BLaER1 treated with 17β-estradiol and CSF1 and Interleukin-3, amounts not matched to agents 10 nM and 100 nM (cell line): ENCODE measurements at regions not wholly inside any gene's neighbourhood (a gene's known extent, or its start where the extent isn't known, plus 50 kb on each side); places are given as distances from the start of the nearest gene placed in this dataset.

ENCODE experiments used
- H3K27ac ChIP-seq, 11 experiments: shearing (Covaris generic); formaldehyde crosslinking; 2 replicates each; pipeline ENCODE4 v1.8.1; 2022
- H3K27me3 ChIP-seq, 11 experiments: shearing (Covaris generic); formaldehyde crosslinking; 2 replicates each; pipeline ENCODE4 v1.8.1; 2022
- H3K36me3 ChIP-seq, 11 experiments: shearing (Covaris generic); formaldehyde crosslinking; 2 replicates each; pipeline ENCODE4 v1.8.1; 2022
- H3K4me1 ChIP-seq, 10 experiments: shearing (Covaris generic); formaldehyde crosslinking; 2 replicates each; pipeline ENCODE4 v1.8.1; 2022
- H3K4me2 ChIP-seq, 11 experiments: shearing (Covaris generic); formaldehyde crosslinking; 2 replicates each; pipeline ENCODE4 v1.8.1; 2022
- H3K4me3 ChIP-seq, 10 experiments: shearing (Covaris generic); formaldehyde crosslinking; 2 replicates each; pipeline ENCODE4 v1.8.1; 2022
- H3K9ac ChIP-seq, 11 experiments: shearing (Covaris generic); formaldehyde crosslinking; 2 replicates each; pipeline ENCODE4 v1.8.1; 2022
- H3K9me3 ChIP-seq, 11 experiments: shearing (Covaris generic); formaldehyde crosslinking; replicated peaks in 1 of 11; 2 replicates each; pipeline ENCODE4 v1.8.1; 2022
- H4K20me1 ChIP-seq, 11 experiments: shearing (Covaris generic); formaldehyde crosslinking; 2 replicates each; pipeline ENCODE4 v1.8.1; 2022
- Cebpa-rat ChIP-seq, 11 experiments: shearing (Covaris generic); IDR thresholded peaks; 2 replicates each; pipeline ENCODE4 v1.8.1; 2022

DNA sequence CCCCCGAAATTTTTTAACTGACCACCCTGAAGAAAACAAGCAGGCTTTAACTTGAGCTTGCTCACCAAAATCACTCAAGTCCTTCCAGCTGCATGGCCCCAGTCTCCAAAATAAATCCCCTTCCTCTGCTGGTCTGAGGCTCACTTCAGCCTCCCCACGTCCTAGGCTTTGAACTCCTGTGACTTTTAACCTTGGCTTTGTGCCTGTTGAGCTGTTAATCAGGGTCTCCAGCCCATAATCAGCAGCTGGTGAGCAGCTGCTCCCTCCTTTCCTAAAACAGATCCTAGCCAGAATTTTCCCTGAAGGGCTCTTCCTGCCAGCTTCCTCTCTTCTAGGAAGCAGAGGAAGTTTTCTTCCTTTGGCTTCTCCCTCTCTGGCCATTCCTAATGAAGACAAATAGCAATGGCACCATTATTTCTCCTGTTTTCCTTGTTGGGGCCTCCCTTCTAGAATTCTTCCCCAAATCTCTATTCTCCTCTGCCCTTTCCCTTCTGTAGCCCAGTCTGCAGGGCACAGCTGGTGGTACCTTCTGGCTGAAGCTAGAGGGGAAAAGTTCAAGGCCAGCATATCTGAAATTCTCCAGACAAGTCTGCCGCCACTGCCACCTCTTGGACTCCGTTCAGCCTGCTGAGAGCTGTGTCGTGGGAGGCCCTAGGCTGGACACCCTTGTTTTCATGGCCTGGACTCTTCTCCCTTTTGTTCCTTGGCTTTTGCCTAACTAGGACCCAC is 152.1 kb downstream of the NOC3L start:
- Histone ChIP-seq H4K20me1 (no peaks in the 10 kb centered on the region), H3K27ac (no peak overlapping the region), H3K4me1 (peaks cover 0 to 4% (median 0%) of the 10 kb centered on the region in 10 experiments; a peak in 1 of 20 replicates), H3K4me2 (no peak overlapping the region), H3K4me3 (no peak overlapping the region), H3K9me3 (no peaks in the 10 kb centered on the region), H3K9ac (no peak overlapping the region), H3K36me3 (no peaks in the 10 kb centered on the region), H3K27me3 (no peaks in the 10 kb centered on the region)
- no peak for TF ChIP-seq Cebpa-rat (IDR thresholded peaks at IDR 0.05)

GRCh38 chr10:94211169-94211510 is 151.6 kb downstream of the NOC3L start:
- no peaks in the 10 kb centered on the region for H4K20me1 ChIP-seq
- H3K4me2 ChIP-seq: no peak overlapping the region
- H3K4me3 ChIP-seq: no peak overlapping the region
- no peak overlapping the region for H3K27ac ChIP-seq
- no peaks in the 10 kb centered on the region for H3K9me3 ChIP-seq
- H3K27me3 ChIP-seq: no peaks in the 10 kb centered on the region
- TF ChIP-seq Cebpa-rat (IDR thresholded peaks at IDR 0.05): no peak
- H3K9ac ChIP-seq: no peak overlapping the region
- H3K36me3 ChIP-seq: no peaks in the 10 kb centered on the region
- peaks cover 0 to 4% (median 0%) of the 10 kb centered on the region in 10 experiments; a peak in 1 of 20 replicates for H3K4me1 ChIP-seq

- no peaks in the 10 kb centered on the region for H3K27me3 ChIP-seq
- H3K36me3 ChIP-seq: no peaks in the 10 kb centered on the region
- no peak for TF ChIP-seq Cebpa-rat (IDR thresholded peaks at IDR 0.05)
- H3K4me1 ChIP-seq: no peaks in the 10 kb centered on the region
- no peaks in the 10 kb centered on the region for H4K20me1 ChIP-seq
- no peak overlapping the region for H3K9ac ChIP-seq
- H3K4me2 ChIP-seq: no peak overlapping the region
- H3K27ac ChIP-seq: no peak overlapping the region
- no peaks in the 10 kb centered on the region for H3K9me3 ChIP-seq
- no peak overlapping the region for H3K4me3 ChIP-seq
Measured at GRCh38 chr10:94213001-94213530, 149.7 kb downstream of the NOC3L start.

- Histone ChIP-seq H3K4me1 (no peaks in the 10 kb centered on the region), H3K36me3 (no peaks in the 10 kb centered on the region), H3K9me3 (no peaks in the 10 kb centered on the region), H3K27me3 (no peaks in the 10 kb centered on the region), H3K4me2 (no peak overlapping the region), H3K4me3 (no peak overlapping the region), H3K9ac (no peak overlapping the region), H3K27ac (no peak overlapping the region), H4K20me1 (no peaks in the 10 kb centered on the region)
- TF ChIP-seq Cebpa-rat (IDR thresholded peaks at IDR 0.05): no peak
Measured at GRCh38 chr10:94213980-94214379, 148.8 kb downstream of the NOC3L start.

DNA sequence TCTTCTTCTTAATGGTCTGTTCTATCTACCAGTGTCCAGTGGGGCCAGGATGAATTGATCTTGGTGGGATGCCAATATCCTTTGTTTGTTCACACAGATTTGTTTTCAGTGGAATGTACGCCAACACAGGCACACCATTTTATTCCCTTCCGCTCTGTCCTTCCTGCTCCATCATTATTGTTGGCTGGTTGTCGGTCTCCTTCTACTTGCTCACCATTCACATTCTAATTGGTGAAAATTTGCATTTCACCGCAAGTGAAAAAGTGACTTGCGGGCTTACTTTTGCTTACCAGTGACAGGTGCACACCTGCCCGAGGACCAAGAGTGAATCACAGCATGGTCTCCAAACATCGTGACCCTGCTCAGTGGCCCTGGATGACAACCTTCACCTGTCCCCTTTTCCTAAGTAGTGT is 148.3 kb downstream of the NOC3L start:
- Histone ChIP-seq H3K36me3 (no peaks in the 10 kb centered on the region), H4K20me1 (no peaks in the 10 kb centered on the region), H3K4me1 (no peaks in the 10 kb centered on the region), H3K27ac (no peak overlapping the region), H3K9me3 (no peaks in the 10 kb centered on the region), H3K27me3 (no peaks in the 10 kb centered on the region), H3K4me3 (no peak overlapping the region), H3K4me2 (no peak overlapping the region), H3K9ac (no peak overlapping the region)
- no peak for TF ChIP-seq Cebpa-rat (IDR thresholded peaks at IDR 0.05)

DNA sequence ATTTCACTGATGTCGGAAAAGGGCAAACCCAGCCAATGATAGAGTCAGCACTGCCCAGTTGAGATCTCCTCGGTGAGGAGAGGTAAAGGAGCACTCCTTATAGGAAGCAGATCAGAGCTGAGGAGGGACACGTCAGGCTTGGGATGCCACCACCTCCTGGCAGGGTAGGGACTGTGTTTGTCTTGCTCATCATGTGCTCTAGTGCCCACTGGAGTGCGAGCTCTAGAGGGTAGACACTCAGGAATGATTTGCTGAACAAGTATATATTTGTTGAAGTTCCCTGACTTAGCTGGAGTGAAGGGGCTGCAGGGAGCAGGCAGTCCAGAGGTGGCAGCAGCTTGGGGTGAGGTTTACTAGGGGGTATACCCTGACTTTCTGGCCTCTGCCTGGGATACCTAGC is 146.5 kb downstream of the NOC3L start:
- Histone ChIP-seq H3K9ac (no peak overlapping the region), H3K9me3 (no peaks in the 10 kb centered on the region), H3K27me3 (no peaks in the 10 kb centered on the region), H3K36me3 (no peaks in the 10 kb centered on the region), H3K27ac (no peak overlapping the region), H3K4me2 (no peak overlapping the region), H3K4me1 (no peaks in the 10 kb centered on the region), H3K4me3 (no peak overlapping the region), H4K20me1 (no peaks in the 10 kb centered on the region)
- TF ChIP-seq Cebpa-rat (IDR thresholded peaks at IDR 0.05): no peak

DNA sequence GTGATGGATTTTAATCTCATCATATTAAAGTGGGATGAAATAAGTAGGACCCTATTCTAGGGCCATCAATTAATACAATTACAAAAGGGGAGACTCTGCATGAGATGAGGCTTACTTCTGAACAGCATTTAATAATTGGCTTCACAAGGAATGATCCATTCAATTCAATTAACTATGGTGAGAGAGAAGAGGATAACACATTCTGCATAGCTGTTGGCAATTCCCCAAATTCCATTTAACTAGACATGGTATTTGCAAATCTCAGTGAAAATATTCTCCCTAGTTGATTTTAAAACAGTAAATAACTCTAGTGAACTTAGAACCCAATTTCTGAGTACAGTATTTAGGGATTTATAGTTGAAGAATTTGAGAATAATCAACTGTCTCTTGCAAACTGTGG is 145.3 kb downstream of the NOC3L start:
- no peak for TF ChIP-seq Cebpa-rat (IDR thresholded peaks at IDR 0.05)
- H3K36me3 ChIP-seq: no peaks in the 10 kb centered on the region
- H4K20me1 ChIP-seq: no peaks in the 10 kb centered on the region
- H3K9ac ChIP-seq: no peak overlapping the region
- H3K9me3 ChIP-seq: no peaks in the 10 kb centered on the region
- no peak overlapping the region for H3K4me3 ChIP-seq
- H3K4me1 ChIP-seq: no peaks in the 10 kb centered on the region
- H3K27ac ChIP-seq: no peak overlapping the region
- H3K4me2 ChIP-seq: no peak overlapping the region
- no peaks in the 10 kb centered on the region for H3K27me3 ChIP-seq

- Histone ChIP-seq H3K9me3 (no peaks in the 10 kb centered on the region), H3K4me2 (no peak overlapping the region), H3K36me3 (no peaks in the 10 kb centered on the region), H3K27ac (no peak overlapping the region), H3K4me3 (no peak overlapping the region), H3K4me1 (no peaks in the 10 kb centered on the region), H3K9ac (no peak overlapping the region), H4K20me1 (no peaks in the 10 kb centered on the region), H3K27me3 (no peaks in the 10 kb centered on the region)
- no peak for TF ChIP-seq Cebpa-rat (IDR thresholded peaks at IDR 0.05)
Measured at GRCh38 chr10:94218493-94219183, 144.1 kb downstream of the NOC3L start.

DNA sequence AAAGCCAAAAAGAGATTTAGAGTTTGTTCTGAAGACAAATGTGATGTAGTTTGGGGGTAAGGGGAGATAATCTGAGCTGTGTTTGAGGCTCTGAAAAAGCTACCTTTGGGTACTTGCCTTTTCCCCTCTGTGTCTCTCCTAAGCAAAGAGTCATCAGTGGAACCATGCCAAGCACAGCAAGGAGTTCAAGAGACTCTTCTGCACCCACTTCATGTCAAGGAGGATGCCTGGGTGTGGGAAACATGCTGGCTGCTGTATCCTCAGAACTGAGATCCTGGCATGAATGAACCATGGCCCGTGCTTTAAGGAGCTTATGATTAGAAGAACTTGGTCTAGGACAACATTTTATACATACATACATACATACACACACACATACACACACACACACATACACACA is 142.9 kb downstream of the NOC3L start:
- H3K4me2 ChIP-seq: no peak overlapping the region
- no peak overlapping the region for H3K9ac ChIP-seq
- H3K4me1 ChIP-seq: no peaks in the 10 kb centered on the region
- no peaks in the 10 kb centered on the region for H4K20me1 ChIP-seq
- no peaks in the 10 kb centered on the region for H3K27me3 ChIP-seq
- no peak overlapping the region for H3K27ac ChIP-seq
- H3K9me3 ChIP-seq: no peaks in the 10 kb centered on the region
- no peaks in the 10 kb centered on the region for H3K36me3 ChIP-seq
- no peak for TF ChIP-seq Cebpa-rat (IDR thresholded peaks at IDR 0.05)
- no peak overlapping the region for H3K4me3 ChIP-seq

DNA sequence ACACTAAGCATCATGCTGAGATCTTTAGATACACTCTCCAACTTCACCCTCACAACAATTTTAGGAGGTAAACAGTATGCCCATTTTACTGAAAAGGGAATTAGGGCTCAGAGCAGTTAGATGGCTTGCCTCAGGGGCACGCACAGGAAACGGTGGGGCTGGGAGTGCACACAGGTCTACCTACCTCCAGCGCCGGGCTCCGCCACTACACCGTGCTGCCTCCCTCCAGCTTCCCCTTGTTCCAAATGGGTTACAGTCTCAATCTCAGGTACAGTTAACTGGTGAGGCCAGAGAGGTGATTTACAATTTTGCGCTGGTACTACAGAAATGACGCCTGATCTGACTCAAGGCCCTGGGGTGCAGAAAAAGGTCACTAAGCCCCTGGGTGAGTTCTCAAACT is 142.0 kb downstream of the NOC3L start:
- Histone ChIP-seq H3K27ac (no peak overlapping the region), H3K9me3 (no peaks in the 10 kb centered on the region), H3K4me1 (no peaks in the 10 kb centered on the region), H3K36me3 (no peaks in the 10 kb centered on the region), H3K27me3 (no peaks in the 10 kb centered on the region), H3K4me3 (no peak overlapping the region), H3K9ac (no peak overlapping the region), H4K20me1 (no peaks in the 10 kb centered on the region), H3K4me2 (no peak overlapping the region)
- TF ChIP-seq Cebpa-rat (IDR thresholded peaks at IDR 0.05): no peak
